H1 (cell line): ENCODE measurements at regions not wholly inside any gene's neighbourhood (a gene's known extent, or its start where the extent isn't known, plus 50 kb on each side); places are given as distances from the start of the nearest gene placed in this dataset.

Source experiments
- GTF2F1 ChIP-seq: IDR thresholded peaks from 2 replicates; pipeline ENCODE4 v1.6.1; 2012; ENCODE audit warnings: low read depth, low read length, improper control_type of control experiment, borderline replicate concordance

- no peak for TF ChIP-seq GTF2F1
Measured at GRCh38 chr6:113629256-113629655, 227.9 kb upstream of the MARCKS start (continued).
